Activated T-cell treated with anti-CD3 and anti-CD28 coated beads, Interleukin-2, amount 50 U/mL, for 72 hours (primary cell): ENCODE measurements at regions not wholly inside any gene's neighbourhood (a gene's known extent, or its start where the extent isn't known, plus 50 kb on each side); places are given as distances from the start of the nearest gene placed in this dataset.

Experiments
- ATAC-seq, 2 donors: fragments of 150-1000 bp; cut with Tn5 transposase; replicated peaks in 1 of 2; 2 replicates each; pipeline ENCODE4 v1.10.0; 2021; ENCODE audit warnings: moderate library complexity in 2 of 2, mild to moderate bottlenecking in 1 of 2
- DNase-seq, 2 donors: peaks; one replicate each; pipeline ENCODE4 v3.0.0; 2021 to 2022; ENCODE audit warnings: mixed read lengths in 1 of 2
- H3K27ac Mint-ChIP-seq: one replicate; pipeline ENCODE4 v1.8.0; 2022; ENCODE audit warnings: mild to moderate bottlenecking, moderate library complexity, mixed read lengths
- H3K27me3 Mint-ChIP-seq: one replicate; pipeline ENCODE4 v1.8.0; 2022; ENCODE audit warnings: low read depth, mixed read lengths
- H3K36me3 Mint-ChIP-seq, 2 donors: one replicate each; pipeline ENCODE4 v1.8.0; 2022; ENCODE audit warnings: mixed read lengths in 2 of 2, mild to moderate bottlenecking in 1 of 2; ENCODE audit not compliant: insufficient read depth in 2 of 2
- H3K4me1 Mint-ChIP-seq: one replicate; pipeline ENCODE4 v1.8.0; 2022; ENCODE audit warnings: low read depth, mixed read lengths
- H3K4me3 Mint-ChIP-seq, 2 donors: one replicate each; pipeline ENCODE4 v1.8.0; 2022; ENCODE audit warnings: mild to moderate bottlenecking in 2 of 2, mixed read lengths in 2 of 2, moderate library complexity in 2 of 2
- H3K9me3 Mint-ChIP-seq, 2 donors: one replicate each; pipeline ENCODE4 v1.8.0; 2022; ENCODE audit warnings: mixed read lengths in 2 of 2

DNA sequence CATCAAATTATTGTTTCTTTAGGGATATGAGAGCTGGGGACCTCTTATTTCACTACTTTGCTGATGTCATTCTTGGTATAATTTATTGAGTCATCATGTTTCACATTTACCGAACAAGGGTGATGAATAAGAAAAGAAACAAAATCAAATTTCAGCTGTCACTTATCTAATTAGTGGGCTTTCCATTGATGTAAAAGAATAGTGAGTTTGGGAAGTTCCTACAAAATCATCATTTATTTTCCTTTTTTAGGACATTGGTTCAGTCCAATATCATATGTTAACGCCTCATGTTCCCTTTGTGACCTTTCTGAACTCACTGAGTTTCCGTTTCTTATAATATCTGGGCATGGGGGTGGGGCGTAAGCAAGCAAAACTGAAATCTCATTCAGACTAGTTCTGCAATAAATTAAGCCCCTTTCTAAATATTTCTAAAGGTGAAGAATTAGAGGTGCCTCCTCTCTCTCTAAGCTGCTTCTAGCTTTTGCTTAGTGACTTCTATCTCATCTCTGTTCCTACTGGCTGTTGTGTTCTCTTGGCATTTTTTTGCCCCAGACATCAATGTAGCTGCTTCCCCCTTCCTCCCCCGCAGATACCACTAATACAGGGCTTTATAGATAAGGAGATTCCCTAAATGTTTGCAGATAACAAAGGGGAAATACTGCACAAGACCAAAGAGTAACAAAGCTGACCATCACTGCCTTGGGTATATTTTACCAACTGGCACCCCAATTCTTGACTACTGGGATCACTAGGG is 238.0 kb upstream of the CTNNB1 start:
- ATAC-seq: peak; percentile 79 to 96
- H3K4me1 Mint-ChIP-seq: peaks cover 14% of the 10 kb centered on the region
- peak overlapping the region; percentile 50 for H3K27ac Mint-ChIP-seq
- peaks cover 7 to 15% of the 10 kb centered on the region in 2 donors for H3K9me3 Mint-ChIP-seq
- peak overlapping the region; percentile 19 to 66 for H3K4me3 Mint-ChIP-seq
- H3K36me3 Mint-ChIP-seq: peaks cover 16 to 27% of the 10 kb centered on the region in 2 donors
- peaks cover 34% of the 10 kb centered on the region for H3K27me3 Mint-ChIP-seq
- DNase-seq: no peak

DNA sequence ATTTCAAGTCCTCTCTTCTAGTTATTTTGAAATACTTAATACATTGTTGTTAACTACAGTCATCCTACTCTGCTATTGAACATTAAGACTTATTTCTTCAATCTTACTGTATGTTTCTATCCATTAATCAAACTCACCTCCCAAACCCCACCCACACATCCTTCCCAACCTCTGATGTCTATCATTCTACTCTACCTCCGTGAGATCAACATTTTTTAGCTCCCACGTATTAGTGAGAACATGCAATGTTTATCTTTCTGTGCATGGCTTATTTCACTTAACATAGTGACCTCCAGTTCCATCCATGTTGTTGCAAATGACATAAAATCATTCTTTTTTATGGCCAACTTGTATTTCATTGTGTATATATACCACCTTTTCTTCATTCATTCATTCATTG is 236.6 kb upstream of the CTNNB1 start:
- no peak for DNase-seq
- Mint-ChIP-seq H3K27ac (no peak overlapping the region), H3K36me3 (peaks cover 16 to 28% of the 10 kb centered on the region in 2 donors), H3K4me3 (no peak overlapping the region), H3K9me3 (peaks cover 5 to 15% of the 10 kb centered on the region in 2 donors), H3K4me1 (peaks cover 14% of the 10 kb centered on the region), H3K27me3 (peaks cover 48% of the 10 kb centered on the region)
- no peak for ATAC-seq

DNA sequence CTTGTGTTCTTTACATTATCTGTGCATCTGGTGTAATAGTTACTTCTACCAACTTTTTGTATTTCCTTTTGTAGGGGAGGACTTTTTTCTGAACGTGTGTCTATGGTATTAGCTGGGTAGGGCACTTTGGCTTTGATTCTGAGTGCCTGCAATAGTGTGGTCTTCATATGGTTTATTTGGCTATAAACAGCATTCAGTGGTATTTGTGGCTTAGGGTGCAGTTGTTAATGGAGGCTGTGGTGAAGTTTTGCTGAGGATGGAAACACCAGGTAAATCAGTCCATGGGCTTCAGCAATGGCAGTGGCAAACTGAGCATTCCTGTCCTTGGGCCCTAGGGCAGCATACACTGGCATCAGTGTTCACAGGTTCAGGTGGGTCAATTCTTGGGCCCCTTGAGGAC is 230.6 kb upstream of the CTNNB1 start:
- DNase-seq (no peak), ATAC-seq (no peak)
- peaks cover 8 to 12% of the 10 kb centered on the region in 2 donors for H3K36me3 Mint-ChIP-seq
- H3K27ac Mint-ChIP-seq: no peak overlapping the region
- peak overlapping the region in 1 of 2 donors; percentile 21 for H3K4me3 Mint-ChIP-seq
- H3K9me3 Mint-ChIP-seq: peaks cover 6 to 13% of the 10 kb centered on the region in 2 donors
- H3K27me3 Mint-ChIP-seq: peaks cover 64% of the 10 kb centered on the region
- H3K4me1 Mint-ChIP-seq: peaks cover 44% of the 10 kb centered on the region

DNA sequence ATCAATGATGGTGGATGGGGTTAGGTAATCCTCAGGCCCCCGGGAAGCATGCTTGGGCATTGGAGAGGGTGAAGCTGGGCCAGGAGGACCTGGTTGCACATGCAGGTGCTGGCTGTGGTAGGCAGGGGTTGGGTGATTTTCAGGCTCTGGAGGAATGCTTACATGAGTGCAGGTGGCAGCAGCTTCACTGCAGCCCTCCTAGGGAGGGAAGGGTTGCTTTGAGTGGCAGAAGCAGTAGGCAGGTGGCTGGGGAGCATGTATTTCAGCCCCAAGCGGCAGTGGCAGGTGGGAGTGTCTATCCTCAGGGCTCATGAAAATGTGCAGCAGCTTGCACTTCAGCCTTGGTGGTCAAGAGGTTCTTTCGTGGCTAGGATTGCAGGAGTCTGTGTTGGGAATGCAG is 230.0 kb upstream of the CTNNB1 start:
- H3K4me3 Mint-ChIP-seq: peak overlapping the region in 1 of 2 donors; percentile 27
- no peak overlapping the region for H3K27ac Mint-ChIP-seq
- ATAC-seq: no peak
- H3K36me3 Mint-ChIP-seq: peaks cover 5 to 8% of the 10 kb centered on the region in 2 donors
- peaks cover 64% of the 10 kb centered on the region for H3K27me3 Mint-ChIP-seq
- peaks cover 44% of the 10 kb centered on the region for H3K4me1 Mint-ChIP-seq
- no peak for DNase-seq
- peaks cover 4 to 8% of the 10 kb centered on the region in 2 donors for H3K9me3 Mint-ChIP-seq

DNA sequence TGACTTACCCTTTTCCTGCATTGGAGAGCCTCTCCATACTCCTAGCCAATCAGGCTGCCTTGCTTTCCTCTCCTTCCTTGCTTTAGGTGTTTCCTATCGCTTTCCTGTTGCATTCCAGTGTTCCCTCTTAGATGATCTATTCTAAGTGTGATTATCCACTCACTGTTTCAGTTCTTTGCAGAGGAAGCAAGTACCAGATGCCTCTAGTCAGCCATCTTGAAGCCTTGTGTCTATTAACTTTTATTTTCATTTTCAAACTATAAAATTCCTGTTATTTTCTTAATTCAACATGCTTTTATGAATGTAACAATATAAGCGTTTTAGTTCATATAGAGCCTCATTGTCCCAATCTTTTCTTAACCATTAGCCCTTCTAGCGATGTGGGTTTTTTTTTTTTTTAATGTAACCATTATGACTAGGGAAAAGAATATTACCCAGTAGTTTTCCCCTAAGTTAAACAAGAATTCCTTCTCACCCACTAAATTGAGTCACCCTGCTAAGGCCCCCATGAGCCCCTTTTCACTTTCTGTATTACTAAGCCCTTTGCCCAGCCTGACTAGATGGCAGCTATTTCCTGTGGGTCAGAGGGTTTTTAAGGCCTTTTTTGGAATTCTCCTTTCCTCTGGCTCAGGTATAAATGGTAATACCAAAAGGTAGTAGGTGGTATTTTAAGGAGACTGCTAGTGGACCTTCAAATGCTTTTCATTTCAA is 229.4 kb upstream of the CTNNB1 start:
- peaks cover 64% of the 10 kb centered on the region for H3K27me3 Mint-ChIP-seq
- peak overlapping the region; percentile 27 to 34 for H3K4me3 Mint-ChIP-seq
- peaks cover 44% of the 10 kb centered on the region for H3K4me1 Mint-ChIP-seq
- DNase-seq (no peak), ATAC-seq (no peak)
- H3K9me3 Mint-ChIP-seq: peaks cover 4% of the 10 kb centered on the region in 2 donors
- H3K36me3 Mint-ChIP-seq: peaks cover 4 to 7% of the 10 kb centered on the region in 2 donors
- peak overlapping the region; percentile 29 for H3K27ac Mint-ChIP-seq

DNA sequence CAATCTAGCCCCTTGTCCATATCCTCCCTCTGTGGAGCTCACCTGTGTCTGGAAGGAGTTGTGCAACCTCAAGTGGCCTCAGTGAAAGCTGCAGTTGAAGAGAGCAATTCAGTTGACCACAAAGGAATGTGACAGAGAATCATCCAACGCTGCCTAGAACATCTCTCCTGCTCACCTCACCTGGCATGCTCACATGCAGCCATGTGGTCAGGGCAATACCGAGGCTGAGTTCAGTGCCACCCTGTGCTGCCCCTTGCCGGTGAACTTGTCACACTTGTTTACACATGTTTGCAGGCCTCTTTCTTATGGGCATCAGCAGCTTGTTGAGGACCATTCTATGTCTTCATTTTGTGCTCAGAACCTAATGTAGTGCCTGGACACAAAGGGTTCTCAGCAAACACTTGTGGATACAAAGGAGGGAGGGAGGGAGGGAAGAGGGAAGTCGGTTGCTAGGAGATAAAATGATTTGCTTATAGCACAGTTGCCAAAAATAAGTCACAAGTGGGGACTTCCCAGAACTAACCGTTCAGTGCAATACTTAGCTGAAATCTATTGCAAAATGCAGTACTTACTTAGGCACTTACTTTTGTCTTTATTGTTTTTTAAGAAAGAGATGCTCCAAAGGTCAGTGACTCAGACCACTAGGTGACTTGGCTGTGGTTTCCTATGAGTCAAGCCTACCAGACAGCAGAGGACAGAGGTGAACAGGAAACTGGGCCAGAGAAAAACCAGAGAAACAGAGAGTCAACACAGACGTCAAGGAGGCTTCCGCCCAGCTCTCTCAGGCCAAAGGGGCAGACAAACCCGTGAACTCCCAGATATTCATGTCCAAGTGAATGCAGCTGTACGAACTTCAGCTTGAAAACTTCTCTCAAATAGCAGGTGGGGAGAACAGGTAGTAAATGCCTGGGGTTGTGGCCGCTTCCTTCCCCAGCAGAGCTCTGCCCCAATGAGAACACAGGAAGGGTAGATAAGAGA is 227.8 kb upstream of the CTNNB1 start:
- Mint-ChIP-seq H3K9me3 (peaks cover 4% of the 10 kb centered on the region in 2 donors), H3K36me3 (peaks cover 4% of the 10 kb centered on the region in 2 donors), H3K4me3 (peak overlapping the region; percentile 70 to 74), H3K27me3 (peaks cover 57% of the 10 kb centered on the region), H3K4me1 (peaks cover 44% of the 10 kb centered on the region), H3K27ac (peak overlapping the region; percentile 36)
- ATAC-seq (peak; percentile 90 to 91), DNase-seq (peak; percentile 71)

DNA sequence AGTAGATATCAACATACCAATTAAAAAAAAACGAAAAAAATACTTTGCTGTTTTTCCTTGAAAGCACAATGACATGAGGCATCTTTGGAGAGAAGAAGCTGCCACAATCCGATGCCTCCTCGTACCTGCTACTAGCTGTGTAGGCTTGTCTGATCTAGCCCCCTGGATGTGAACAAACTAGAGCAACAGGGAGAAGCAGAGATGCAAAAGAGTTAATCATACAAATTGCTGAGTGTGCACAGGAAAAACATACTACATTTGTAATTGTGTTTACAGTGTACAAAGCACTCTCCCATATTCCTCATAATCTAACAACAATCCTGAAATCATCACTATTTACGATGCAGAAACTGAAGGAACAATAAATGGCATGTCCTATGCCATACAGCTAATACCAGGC is 227.0 kb upstream of the CTNNB1 start:
- peak overlapping the region; percentile 33 for H3K27ac Mint-ChIP-seq
- H3K4me3 Mint-ChIP-seq: peak overlapping the region in 1 of 2 donors; percentile 57
- H3K27me3 Mint-ChIP-seq: peaks cover 57% of the 10 kb centered on the region
- peaks cover 44% of the 10 kb centered on the region for H3K4me1 Mint-ChIP-seq
- peaks cover 2% of the 10 kb centered on the region in 2 donors for H3K36me3 Mint-ChIP-seq
- ATAC-seq (no peak), DNase-seq (no peak)
- H3K9me3 Mint-ChIP-seq: peaks cover 4% of the 10 kb centered on the region in 2 donors

DNA sequence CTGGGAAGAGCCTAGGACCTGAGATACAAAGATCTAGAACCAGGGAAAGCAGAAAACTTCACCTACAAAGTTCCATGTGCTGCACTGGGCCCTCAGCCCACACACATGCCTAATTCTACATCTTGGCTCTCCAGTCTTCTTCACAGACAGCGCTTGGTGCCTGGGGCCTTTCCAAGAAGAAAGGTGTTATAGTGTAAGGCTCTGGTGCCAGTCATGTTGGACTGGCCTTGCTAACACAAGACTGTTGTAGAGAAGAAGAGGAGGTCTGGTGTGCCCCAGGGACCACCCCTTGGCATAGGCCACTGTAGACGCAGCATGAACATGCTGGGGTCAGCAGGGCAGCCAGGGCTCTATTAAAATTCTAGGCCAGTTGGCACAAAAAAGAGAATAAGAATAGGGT is 226.2 kb upstream of the CTNNB1 start:
- Mint-ChIP-seq H3K4me1 (peaks cover 44% of the 10 kb centered on the region), H3K9me3 (peaks cover 3 to 4% of the 10 kb centered on the region in 2 donors), H3K4me3 (no peak overlapping the region), H3K27ac (no peak overlapping the region), H3K36me3 (peaks cover 0 to 2% of the 10 kb centered on the region in 2 donors), H3K27me3 (peaks cover 57% of the 10 kb centered on the region)
- ATAC-seq (no peak), DNase-seq (no peak)

DNA sequence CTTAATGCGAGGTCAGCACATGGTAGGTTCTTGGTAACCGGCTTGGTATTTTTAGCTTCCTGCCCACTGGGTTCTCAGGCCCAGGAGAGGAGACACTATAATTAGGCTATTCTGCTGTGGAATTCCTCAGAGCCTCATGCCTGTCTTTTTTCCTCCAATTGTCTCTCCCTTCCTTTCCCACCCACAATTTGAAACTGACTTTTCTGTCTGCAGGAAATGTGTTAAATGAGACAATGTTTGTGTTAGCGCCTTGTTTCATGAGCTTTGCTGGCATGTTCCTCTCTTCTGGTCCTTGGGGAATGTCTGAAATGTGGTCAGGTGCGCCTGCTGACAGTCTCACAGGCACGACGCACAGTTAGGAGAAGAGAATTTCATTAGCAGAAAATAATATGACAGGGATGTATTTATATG is 223.6 kb upstream of the CTNNB1 start:
- H3K27ac Mint-ChIP-seq: no peak overlapping the region
- ATAC-seq: no peak
- H3K4me1 Mint-ChIP-seq: peaks cover 32% of the 10 kb centered on the region
- H3K36me3 Mint-ChIP-seq: peaks cover 0 to 2% of the 10 kb centered on the region in 2 donors
- H3K27me3 Mint-ChIP-seq: peaks cover 66% of the 10 kb centered on the region
- H3K9me3 Mint-ChIP-seq: peaks cover 0 to 2% of the 10 kb centered on the region in 2 donors
- DNase-seq: no peak
- no peak overlapping the region for H3K4me3 Mint-ChIP-seq

DNA sequence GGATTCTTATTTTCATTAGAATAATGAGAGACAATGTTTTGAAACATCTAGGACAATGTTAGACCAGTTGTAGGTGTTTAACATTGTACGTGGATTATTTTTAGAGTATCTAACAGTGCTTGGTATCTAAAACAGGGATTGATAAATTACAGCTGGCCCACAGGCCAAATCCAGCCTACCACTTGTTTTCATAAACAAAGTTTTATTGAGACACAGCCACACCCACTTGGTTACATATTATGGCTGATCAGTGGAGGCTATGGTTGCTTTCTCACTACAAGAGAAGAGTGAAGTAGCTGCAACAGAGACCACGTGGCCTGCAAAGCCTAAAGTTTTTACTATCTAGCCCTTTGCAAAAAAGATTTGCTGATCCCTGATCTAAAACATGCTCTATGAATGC is 223.1 kb upstream of the CTNNB1 start:
- ATAC-seq (no peak), DNase-seq (no peak)
- Mint-ChIP-seq H3K9me3 (no peaks in the 10 kb centered on the region), H3K36me3 (no peaks in the 10 kb centered on the region), H3K27me3 (peaks cover 66% of the 10 kb centered on the region), H3K4me1 (peaks cover 31% of the 10 kb centered on the region), H3K4me3 (no peak overlapping the region), H3K27ac (no peak overlapping the region)

DNA sequence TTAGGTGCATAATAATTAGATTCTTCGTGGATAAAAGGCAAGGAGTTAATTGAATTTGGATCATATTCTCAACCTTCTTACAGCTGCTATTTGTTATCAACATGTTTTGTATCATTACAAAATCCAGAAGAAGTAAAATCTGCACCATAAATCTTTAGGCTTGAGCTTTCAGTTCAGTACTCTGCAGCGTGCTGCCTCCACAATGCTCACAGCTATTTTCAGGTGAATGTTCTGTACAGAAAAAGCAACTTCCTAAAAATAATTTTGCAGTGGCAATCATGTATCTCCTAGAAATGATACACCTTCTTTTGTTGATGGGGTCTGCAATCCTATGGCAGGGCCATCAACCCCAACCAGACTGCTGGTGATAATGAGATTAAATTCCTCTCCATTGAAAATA is 220.9 kb upstream of the CTNNB1 start:
- Mint-ChIP-seq H3K4me3 (no peak overlapping the region), H3K27ac (no peak overlapping the region), H3K27me3 (peaks cover 66% of the 10 kb centered on the region), H3K9me3 (no peaks in the 10 kb centered on the region), H3K4me1 (peaks cover 17% of the 10 kb centered on the region), H3K36me3 (no peaks in the 10 kb centered on the region)
- DNase-seq (no peak), ATAC-seq (no peak)

DNA sequence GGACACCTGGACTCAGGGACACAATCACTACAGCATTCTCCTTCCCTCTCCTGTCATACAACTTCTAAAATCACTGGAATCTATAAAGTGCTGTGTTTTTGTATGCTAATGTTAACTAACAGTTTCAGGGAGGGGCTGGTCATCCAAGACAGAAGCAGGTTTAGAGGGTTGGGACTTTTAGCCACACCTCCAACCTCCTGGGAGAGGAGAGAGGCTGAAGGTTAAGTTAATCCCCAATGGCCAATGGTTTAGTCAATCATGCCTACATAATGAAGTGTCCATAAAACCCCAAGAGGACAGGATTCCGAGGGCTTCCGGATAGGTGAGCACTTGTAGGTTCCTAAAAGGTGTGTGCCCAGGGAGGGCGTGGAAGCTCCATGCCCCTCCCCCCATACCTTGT is 219.3 kb upstream of the CTNNB1 start:
- H3K27me3 Mint-ChIP-seq: peaks cover 54% of the 10 kb centered on the region
- H3K36me3 Mint-ChIP-seq: no peaks in the 10 kb centered on the region
- no peaks in the 10 kb centered on the region for H3K9me3 Mint-ChIP-seq
- H3K27ac Mint-ChIP-seq: no peak overlapping the region
- peak overlapping the region in 1 of 2 donors; percentile 22 for H3K4me3 Mint-ChIP-seq
- H3K4me1 Mint-ChIP-seq: peaks cover 17% of the 10 kb centered on the region
- ATAC-seq: peak in 1 of 2 donors; percentile 5
- no peak for DNase-seq
